NCI-H1417 (cell line): ENCODE measurements at regions not wholly inside any gene's neighbourhood (a gene's known extent, or its start where the extent isn't known, plus 50 kb on each side); places are given as distances from the start of the nearest gene placed in this dataset.
"Not testable (repeated sequence)": the region's sequence is repeated elsewhere in the genome, so short reads cannot be mapped to it uniquely, and the experiment has no call there.

Experiments used
- DNase-seq, 3 experiments: peaks; one replicate each; lab custom pipeline; 2025; lab: John Stamatoyannopoulos, UW

- DNase-seq, result peak in 1 of 3 experiments; percentile 10
Observed at GRCh38 chr11:93902921-93903320, 52.5 kb upstream of the VSTM5 start.

GRCh38 chr11:93903989-93904388 lies 53.6 kb upstream of the VSTM5 start:
- peak in 2 of 3 experiments; percentile 68 to 90 for DNase-seq

GRCh38 chr11:93904716-93905115 lies 54.3 kb upstream of the VSTM5 start:
- DNase-seq, result peak in 2 of 3 experiments; percentile 83 to 96

- no peak for DNase-seq
Observed at GRCh38 chr11:93905384-93905783, 55.0 kb upstream of the VSTM5 start.

GRCh38 chr11:93906486-93906885 lies 56.1 kb upstream of the VSTM5 start:
- DNase-seq, result peak in 2 of 3 experiments; percentile 6 to 18

- no peak for DNase-seq
Observed at GRCh38 chr11:93907901-93908300, 57.5 kb upstream of the VSTM5 start.

GRCh38 chr11:93908689-93909088 lies 58.3 kb upstream of the VSTM5 start:
- no peak for DNase-seq

GRCh38 chr11:93917673-93918072 lies 67.3 kb upstream of the VSTM5 start:
- no peak for DNase-seq

- DNase-seq, result peak; percentile 31 to 81 (median 80)
Observed at GRCh38 chr11:93921695-93922468, 71.5 kb upstream of the VSTM5 start.

- no peak for DNase-seq
Observed at GRCh38 chr11:93922830-93923229, 72.4 kb upstream of the VSTM5 start.

GRCh38 chr11:93926099-93926498 lies 75.7 kb upstream of the VSTM5 start:
- not testable (repeated sequence) for DNase-seq

- DNase-seq, result no peak
Observed at GRCh38 chr11:93929407-93929806, 79.0 kb upstream of the VSTM5 start.

GRCh38 chr11:93933230-93933629 lies 82.8 kb upstream of the VSTM5 start:
- no peak for DNase-seq

- peak; percentile 69 to 86 (median 81) for DNase-seq
Observed at GRCh38 chr11:93935826-93936225, 85.3 kb upstream of the HEPHL1 start.

GRCh38 chr11:93936460-93936859 lies 84.7 kb upstream of the HEPHL1 start:
- peak; percentile 39 to 70 (median 69) for DNase-seq

- DNase-seq, result no peak
Observed at GRCh38 chr11:93939084-93939760, 81.9 kb upstream of the HEPHL1 start.

GRCh38 chr11:93940395-93940794 lies 80.8 kb upstream of the HEPHL1 start:
- no peak for DNase-seq

GRCh38 chr11:93942176-93942575 lies 79.0 kb upstream of the HEPHL1 start:
- DNase-seq, result no peak

GRCh38 chr11:93945596-93945995 lies 75.6 kb upstream of the HEPHL1 start:
- DNase-seq, result no peak

- no peak for DNase-seq
Observed at GRCh38 chr11:93952082-93952780, 68.9 kb upstream of the HEPHL1 start.

GRCh38 chr11:93957397-93957952 lies 63.7 kb upstream of the HEPHL1 start:
- DNase-seq, result no peak

GRCh38 chr11:93958991-93959390 lies 62.2 kb upstream of the HEPHL1 start:
- peak in 2 of 3 experiments; percentile 7 to 44 for DNase-seq
